GM23338 (cell line): ENCODE measurements at regions not wholly inside any gene's neighbourhood (a gene's known extent, or its start where the extent isn't known, plus 50 kb on each side); places are given as distances from the start of the nearest gene placed in this dataset.

Experiments used
- ATAC-seq: fragments of 200-7000 bp; cut with Tn5 transposase; 3 replicates; pipeline ENCODE4 v1.9.1; 2020
- DNase-seq: peaks from one replicate; pipeline ENCODE4 v3.0.0-alpha.2; 2015; ENCODE audit warnings: low spot score
- H2AFZ ChIP-seq: fragments of 200-600 bp; sonication (generic); 2 replicates; pipeline ENCODE4 v1.8.0; 2016; ENCODE audit warnings: antibody characterized with exemption, mild to moderate bottlenecking, moderate library complexity
- H3F3A ChIP-seq: fragments of 200-600 bp; sonication (generic); replicated peaks from 2 replicates; pipeline ENCODE4 v1.8.0; 2017; ENCODE audit warnings: antibody characterized with exemption, mixed run types, low read depth
- H3K27ac ChIP-seq: fragments of 200-600 bp; sonication (generic); 2 replicates; pipeline ENCODE4 v1.6.1; 2016; ENCODE audit warnings: low read depth
- H3K27me3 ChIP-seq: fragments of 200-600 bp; sonication (generic); 2 replicates; pipeline ENCODE4 v1.8.0; 2016; ENCODE audit warnings: mild to moderate bottlenecking, mixed run types, moderate library complexity; ENCODE audit not compliant: insufficient read depth
- H3K36me3 ChIP-seq: fragments of 200-600 bp; sonication (generic); 2 replicates; pipeline ENCODE4 v1.8.0; 2016; ENCODE audit warnings: mild to moderate bottlenecking; ENCODE audit not compliant: insufficient read depth
- H3K4me1 ChIP-seq: fragments of 200-600 bp; sonication (generic); 2 replicates; pipeline ENCODE4 v1.8.0; 2016; ENCODE audit warnings: mild to moderate bottlenecking, moderate library complexity; ENCODE audit not compliant: insufficient read depth
- H3K4me2 ChIP-seq: fragments of 200-600 bp; sonication (generic); 2 replicates; pipeline ENCODE4 v1.7.1; 2017; ENCODE audit warnings: mixed run types
- H3K4me3 ChIP-seq: fragments of 200-600 bp; sonication (generic); 2 replicates; pipeline ENCODE4 v1.6.1; 2016; ENCODE audit warnings: mixed run types
- H3K79me2 ChIP-seq: fragments of 200-600 bp; sonication (generic); replicated peaks from 2 replicates; pipeline ENCODE4 v1.8.0; 2017; ENCODE audit warnings: mild to moderate bottlenecking; ENCODE audit not compliant: insufficient read depth
- H3K9me2 ChIP-seq: fragments of 200-600 bp; sonication (generic); 2 replicates; pipeline ENCODE4 v1.8.0; 2017; ENCODE audit not compliant: insufficient read depth
- H4K20me1 ChIP-seq: fragments of 200-600 bp; sonication (generic); replicated peaks from 2 replicates; pipeline ENCODE4 v1.8.0; 2017; ENCODE audit warnings: mild to moderate bottlenecking; ENCODE audit not compliant: insufficient read depth
- H3K27ac Mint-ChIP-seq: 2 replicates; pipeline ENCODE4 v1.8.0; 2020; ENCODE audit warnings: inconsistent platforms, mild to moderate bottlenecking, moderate library complexity, mixed read lengths
- H3K27me3 Mint-ChIP-seq: 3 replicates; pipeline ENCODE4 v1.8.0; 2022; ENCODE audit warnings: low read depth, mild to moderate bottlenecking, moderate library complexity, mixed read lengths, inconsistent platforms; ENCODE audit not compliant: insufficient read depth, poor library complexity
- H3K36me3 Mint-ChIP-seq: 3 replicates; pipeline ENCODE4 v1.8.0; 2021; ENCODE audit warnings: low read depth, mild to moderate bottlenecking, inconsistent platforms, moderate library complexity, mixed read lengths
- H3K4me1 Mint-ChIP-seq: 3 replicates; pipeline ENCODE4 v1.8.0; 2020; ENCODE audit warnings: mild to moderate bottlenecking, inconsistent platforms, mixed read lengths
- H3K4me3 Mint-ChIP-seq: 3 replicates; pipeline ENCODE4 v1.8.0; 2021; ENCODE audit warnings: moderate library complexity, mild to moderate bottlenecking, inconsistent platforms, mixed read lengths
- H3K9me3 Mint-ChIP-seq: 3 replicates; pipeline ENCODE4 v1.8.0; 2020; ENCODE audit warnings: moderate library complexity, mild to moderate bottlenecking, inconsistent platforms, mixed read lengths
- CREB1 ChIP-seq: fragments of 250-450 bp; sonication (Bioruptor Pico); IDR thresholded peaks from 2 replicates; pipeline ENCODE4 v1.5.0; 2020; ENCODE audit warnings: low read depth, mild to moderate bottlenecking, moderate library complexity
- EZH2 ChIP-seq: fragments of 200-600 bp; sonication (generic); IDR thresholded peaks from one replicate; pipeline ENCODE4 v1.8.0; 2017; ENCODE audit warnings: antibody characterized with exemption, mild to moderate bottlenecking, low read depth; ENCODE audit not compliant: unreplicated experiment
- EZH2phosphoT487 ChIP-seq: fragments of 200-600 bp; sonication (generic); IDR thresholded peaks from one replicate; pipeline ENCODE4 v1.8.1; 2018; ENCODE audit warnings: antibody characterized with exemption; ENCODE audit not compliant: unreplicated experiment
- JUNB ChIP-seq: IDR thresholded peaks from one replicate; pipeline ENCODE4 v1.6.1; 2016; ENCODE audit warnings: antibody characterized with exemption; ENCODE audit not compliant: unreplicated experiment
- NANOG ChIP-seq: IDR thresholded peaks from 2 replicates; pipeline ENCODE4 v1.6.1; 2016; ENCODE audit warnings: antibody characterized with exemption, borderline replicate concordance
- POLR2AphosphoS5 ChIP-seq: IDR thresholded peaks from 2 replicates; pipeline ENCODE4 v1.6.1; 2016; ENCODE audit warnings: antibody characterized with exemption, low read depth
- STAT1 ChIP-seq: IDR thresholded peaks from one replicate; pipeline ENCODE4 v1.6.1; 2016; ENCODE audit warnings: antibody characterized with exemption; ENCODE audit not compliant: unreplicated experiment
- ZNF114 ChIP-seq: fragments of 250-450 bp; sonication (Bioruptor Pico); IDR thresholded peaks from 2 replicates; pipeline ENCODE4 v1.5.0; 2020; ENCODE audit warnings: mild to moderate bottlenecking, moderate library complexity
- ZNF331 ChIP-seq: fragments of 250-450 bp; sonication (Bioruptor Pico); IDR thresholded peaks from 2 replicates; pipeline ENCODE4 v1.5.0; 2020; ENCODE audit warnings: low read depth, mild to moderate bottlenecking, moderate library complexity
- TF ChIP-seq, protein P1 (sequence below): IDR thresholded peaks from one replicate; pipeline ENCODE4 v1.6.1; 2018; ENCODE audit warnings: antibody characterized with exemption; ENCODE audit not compliant: unreplicated experiment
- TF ChIP-seq, protein P2 (sequence below): fragments of 250-450 bp; sonication (Bioruptor Pico); IDR thresholded peaks from 2 replicates; pipeline ENCODE4 v1.5.0; 2020; ENCODE audit warnings: mild to moderate bottlenecking, moderate library complexity
- TF ChIP-seq, protein P3 (sequence below), 2 experiments: fragments of 200-600 bp in 1 of 2; sonication (generic) in 1 of 2; conservative IDR thresholded peaks; 2 replicates each; pipeline versions ENCODE4 v1.5.1 to v1.6.1; 2016 to 2017; ENCODE audit warnings: antibody characterized with exemption in 2 of 2, low read depth in 2 of 2, mild to moderate bottlenecking in 2 of 2, moderate library complexity in 1 of 2
- TF ChIP-seq, protein P4 (sequence below): IDR thresholded peaks from 2 replicates; pipeline ENCODE4 v1.6.1; 2016; ENCODE audit warnings: antibody characterized with exemption

DNA sequence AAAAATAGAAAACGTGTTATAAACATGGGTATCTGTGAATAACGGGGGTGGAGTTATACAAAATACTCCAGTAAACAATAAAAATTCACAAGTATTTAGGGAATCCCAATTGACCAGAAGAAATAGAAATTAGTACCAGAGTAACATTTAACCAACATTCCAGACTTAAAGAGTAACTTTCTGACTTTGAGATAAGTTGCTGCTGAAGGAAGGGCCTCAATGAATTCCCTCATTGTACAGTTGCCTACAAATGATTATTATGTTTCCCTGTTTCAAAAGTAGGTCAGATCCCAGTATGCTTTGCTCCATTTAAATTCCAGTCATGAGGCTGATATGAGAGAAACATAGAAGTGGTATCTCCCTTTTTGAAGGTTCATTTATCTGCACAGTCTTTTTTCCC is 88.3 kb upstream of the KCNH7 start:
- DNase-seq (no peak), ATAC-seq (no peak)
- H3K4me2 ChIP-seq = no peak overlapping the region
- H3K4me1 Mint-ChIP-seq = no peaks in the 10 kb centered on the region
- no peak overlapping the region for H3K4me3 Mint-ChIP-seq
- H2AFZ ChIP-seq = no peak overlapping the region
- no peaks in the 10 kb centered on the region for H4K20me1 ChIP-seq
- no peaks in the 10 kb centered on the region for H3K79me2 ChIP-seq
- no peaks in the 10 kb centered on the region for H3K4me1 ChIP-seq
- no peak overlapping the region for H3K27ac ChIP-seq
- no peaks in the 10 kb centered on the region for H3K9me2 ChIP-seq
- no peaks in the 10 kb centered on the region for H3K36me3 ChIP-seq
- H3K27me3 Mint-ChIP-seq = peaks cover 2% of the 10 kb centered on the region
- H3K27ac Mint-ChIP-seq = no peak overlapping the region
- TF ChIP-seq POLR2AphosphoS5 (no peak), EZH2 (no peak), STAT1 (no peak), ZNF331 (no peak), NANOG (no peak), JUNB (no peak), ZNF114 (CRISPR knock-in tag) (no peak), CREB1 (CRISPR knock-in tag) (no peak), EZH2phosphoT487 (no peak)
- TF ChIP-seq, protein P1, sequence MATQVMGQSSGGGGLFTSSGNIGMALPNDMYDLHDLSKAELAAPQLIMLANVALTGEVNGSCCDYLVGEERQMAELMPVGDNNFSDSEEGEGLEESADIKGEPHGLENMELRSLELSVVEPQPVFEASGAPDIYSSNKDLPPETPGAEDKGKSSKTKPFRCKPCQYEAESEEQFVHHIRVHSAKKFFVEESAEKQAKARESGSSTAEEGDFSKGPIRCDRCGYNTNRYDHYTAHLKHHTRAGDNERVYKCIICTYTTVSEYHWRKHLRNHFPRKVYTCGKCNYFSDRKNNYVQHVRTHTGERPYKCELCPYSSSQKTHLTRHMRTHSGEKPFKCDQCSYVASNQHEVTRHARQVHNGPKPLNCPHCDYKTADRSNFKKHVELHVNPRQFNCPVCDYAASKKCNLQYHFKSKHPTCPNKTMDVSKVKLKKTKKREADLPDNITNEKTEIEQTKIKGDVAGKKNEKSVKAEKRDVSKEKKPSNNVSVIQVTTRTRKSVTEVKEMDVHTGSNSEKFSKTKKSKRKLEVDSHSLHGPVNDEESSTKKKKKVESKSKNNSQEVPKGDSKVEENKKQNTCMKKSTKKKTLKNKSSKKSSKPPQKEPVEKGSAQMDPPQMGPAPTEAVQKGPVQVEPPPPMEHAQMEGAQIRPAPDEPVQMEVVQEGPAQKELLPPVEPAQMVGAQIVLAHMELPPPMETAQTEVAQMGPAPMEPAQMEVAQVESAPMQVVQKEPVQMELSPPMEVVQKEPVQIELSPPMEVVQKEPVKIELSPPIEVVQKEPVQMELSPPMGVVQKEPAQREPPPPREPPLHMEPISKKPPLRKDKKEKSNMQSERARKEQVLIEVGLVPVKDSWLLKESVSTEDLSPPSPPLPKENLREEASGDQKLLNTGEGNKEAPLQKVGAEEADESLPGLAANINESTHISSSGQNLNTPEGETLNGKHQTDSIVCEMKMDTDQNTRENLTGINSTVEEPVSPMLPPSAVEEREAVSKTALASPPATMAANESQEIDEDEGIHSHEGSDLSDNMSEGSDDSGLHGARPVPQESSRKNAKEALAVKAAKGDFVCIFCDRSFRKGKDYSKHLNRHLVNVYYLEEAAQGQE = no peak
- TF ChIP-seq, protein P2, sequence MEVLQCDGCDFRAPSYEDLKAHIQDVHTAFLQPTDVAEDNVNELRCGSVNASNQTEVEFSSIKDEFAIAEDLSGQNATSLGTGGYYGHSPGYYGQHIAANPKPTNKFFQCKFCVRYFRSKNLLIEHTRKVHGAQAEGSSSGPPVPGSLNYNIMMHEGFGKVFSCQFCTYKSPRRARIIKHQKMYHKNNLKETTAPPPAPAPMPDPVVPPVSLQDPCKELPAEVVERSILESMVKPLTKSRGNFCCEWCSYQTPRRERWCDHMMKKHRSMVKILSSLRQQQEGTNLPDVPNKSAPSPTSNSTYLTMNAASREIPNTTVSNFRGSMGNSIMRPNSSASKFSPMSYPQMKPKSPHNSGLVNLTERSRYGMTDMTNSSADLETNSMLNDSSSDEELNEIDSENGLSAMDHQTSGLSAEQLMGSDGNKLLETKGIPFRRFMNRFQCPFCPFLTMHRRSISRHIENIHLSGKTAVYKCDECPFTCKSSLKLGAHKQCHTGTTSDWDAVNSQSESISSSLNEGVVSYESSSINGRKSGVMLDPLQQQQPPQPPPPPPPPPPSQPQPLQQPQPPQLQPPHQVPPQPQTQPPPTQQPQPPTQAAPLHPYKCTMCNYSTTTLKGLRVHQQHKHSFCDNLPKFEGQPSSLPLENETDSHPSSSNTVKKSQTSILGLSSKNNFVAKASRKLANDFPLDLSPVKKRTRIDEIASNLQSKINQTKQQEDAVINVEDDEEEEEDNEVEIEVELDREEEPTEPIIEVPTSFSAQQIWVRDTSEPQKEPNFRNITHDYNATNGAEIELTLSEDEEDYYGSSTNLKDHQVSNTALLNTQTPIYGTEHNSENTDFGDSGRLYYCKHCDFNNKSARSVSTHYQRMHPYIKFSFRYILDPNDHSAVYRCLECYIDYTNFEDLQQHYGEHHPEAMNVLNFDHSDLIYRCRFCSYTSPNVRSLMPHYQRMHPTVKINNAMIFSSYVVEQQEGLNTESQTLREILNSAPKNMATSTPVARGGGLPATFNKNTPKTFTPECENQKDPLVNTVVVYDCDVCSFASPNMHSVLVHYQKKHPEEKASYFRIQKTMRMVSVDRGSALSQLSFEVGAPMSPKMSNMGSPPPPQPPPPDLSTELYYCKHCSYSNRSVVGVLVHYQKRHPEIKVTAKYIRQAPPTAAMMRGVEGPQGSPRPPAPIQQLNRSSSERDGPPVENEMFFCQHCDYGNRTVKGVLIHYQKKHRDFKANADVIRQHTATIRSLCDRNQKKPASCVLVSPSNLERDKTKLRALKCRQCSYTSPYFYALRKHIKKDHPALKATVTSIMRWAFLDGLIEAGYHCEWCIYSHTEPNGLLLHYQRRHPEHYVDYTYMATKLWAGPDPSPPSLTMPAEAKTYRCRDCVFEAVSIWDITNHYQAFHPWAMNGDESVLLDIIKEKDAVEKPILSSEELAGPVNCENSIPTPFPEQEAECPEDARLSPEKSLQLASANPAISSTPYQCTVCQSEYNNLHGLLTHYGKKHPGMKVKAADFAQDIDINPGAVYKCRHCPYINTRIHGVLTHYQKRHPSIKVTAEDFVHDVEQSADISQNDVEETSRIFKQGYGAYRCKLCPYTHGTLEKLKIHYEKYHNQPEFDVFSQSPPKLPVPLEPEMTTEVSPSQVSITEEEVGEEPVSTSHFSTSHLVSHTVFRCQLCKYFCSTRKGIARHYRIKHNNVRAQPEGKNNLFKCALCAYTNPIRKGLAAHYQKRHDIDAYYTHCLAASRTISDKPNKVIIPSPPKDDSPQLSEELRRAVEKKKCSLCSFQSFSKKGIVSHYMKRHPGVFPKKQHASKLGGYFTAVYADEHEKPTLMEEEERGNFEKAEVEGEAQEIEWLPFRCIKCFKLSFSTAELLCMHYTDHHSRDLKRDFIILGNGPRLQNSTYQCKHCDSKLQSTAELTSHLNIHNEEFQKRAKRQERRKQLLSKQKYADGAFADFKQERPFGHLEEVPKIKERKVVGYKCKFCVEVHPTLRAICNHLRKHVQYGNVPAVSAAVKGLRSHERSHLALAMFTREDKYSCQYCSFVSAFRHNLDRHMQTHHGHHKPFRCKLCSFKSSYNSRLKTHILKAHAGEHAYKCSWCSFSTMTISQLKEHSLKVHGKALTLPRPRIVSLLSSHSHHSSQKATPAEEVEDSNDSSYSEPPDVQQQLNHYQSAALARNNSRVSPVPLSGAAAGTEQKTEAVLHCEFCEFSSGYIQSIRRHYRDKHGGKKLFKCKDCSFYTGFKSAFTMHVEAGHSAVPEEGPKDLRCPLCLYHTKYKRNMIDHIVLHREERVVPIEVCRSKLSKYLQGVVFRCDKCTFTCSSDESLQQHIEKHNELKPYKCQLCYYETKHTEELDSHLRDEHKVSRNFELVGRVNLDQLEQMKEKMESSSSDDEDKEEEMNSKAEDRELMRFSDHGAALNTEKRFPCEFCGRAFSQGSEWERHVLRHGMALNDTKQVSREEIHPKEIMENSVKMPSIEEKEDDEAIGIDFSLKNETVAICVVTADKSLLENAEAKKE (CRISPR knock-in tag) = no peak
- TF ChIP-seq, protein P3, sequence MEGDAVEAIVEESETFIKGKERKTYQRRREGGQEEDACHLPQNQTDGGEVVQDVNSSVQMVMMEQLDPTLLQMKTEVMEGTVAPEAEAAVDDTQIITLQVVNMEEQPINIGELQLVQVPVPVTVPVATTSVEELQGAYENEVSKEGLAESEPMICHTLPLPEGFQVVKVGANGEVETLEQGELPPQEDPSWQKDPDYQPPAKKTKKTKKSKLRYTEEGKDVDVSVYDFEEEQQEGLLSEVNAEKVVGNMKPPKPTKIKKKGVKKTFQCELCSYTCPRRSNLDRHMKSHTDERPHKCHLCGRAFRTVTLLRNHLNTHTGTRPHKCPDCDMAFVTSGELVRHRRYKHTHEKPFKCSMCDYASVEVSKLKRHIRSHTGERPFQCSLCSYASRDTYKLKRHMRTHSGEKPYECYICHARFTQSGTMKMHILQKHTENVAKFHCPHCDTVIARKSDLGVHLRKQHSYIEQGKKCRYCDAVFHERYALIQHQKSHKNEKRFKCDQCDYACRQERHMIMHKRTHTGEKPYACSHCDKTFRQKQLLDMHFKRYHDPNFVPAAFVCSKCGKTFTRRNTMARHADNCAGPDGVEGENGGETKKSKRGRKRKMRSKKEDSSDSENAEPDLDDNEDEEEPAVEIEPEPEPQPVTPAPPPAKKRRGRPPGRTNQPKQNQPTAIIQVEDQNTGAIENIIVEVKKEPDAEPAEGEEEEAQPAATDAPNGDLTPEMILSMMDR (conservative IDR thresholded peaks at IDR 0.05; ENCODE audit: low read depth in 2 of 2) = no peak
- TF ChIP-seq, protein P4, sequence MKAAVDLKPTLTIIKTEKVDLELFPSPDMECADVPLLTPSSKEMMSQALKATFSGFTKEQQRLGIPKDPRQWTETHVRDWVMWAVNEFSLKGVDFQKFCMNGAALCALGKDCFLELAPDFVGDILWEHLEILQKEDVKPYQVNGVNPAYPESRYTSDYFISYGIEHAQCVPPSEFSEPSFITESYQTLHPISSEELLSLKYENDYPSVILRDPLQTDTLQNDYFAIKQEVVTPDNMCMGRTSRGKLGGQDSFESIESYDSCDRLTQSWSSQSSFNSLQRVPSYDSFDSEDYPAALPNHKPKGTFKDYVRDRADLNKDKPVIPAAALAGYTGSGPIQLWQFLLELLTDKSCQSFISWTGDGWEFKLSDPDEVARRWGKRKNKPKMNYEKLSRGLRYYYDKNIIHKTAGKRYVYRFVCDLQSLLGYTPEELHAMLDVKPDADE = no peak
- no peaks in the 10 kb centered on the region for H3F3A ChIP-seq
- no peaks in the 10 kb centered on the region for H3K27me3 ChIP-seq
- no peaks in the 10 kb centered on the region for H3K9me3 Mint-ChIP-seq
- H3K36me3 Mint-ChIP-seq = no peaks in the 10 kb centered on the region
- no peak overlapping the region for H3K4me3 ChIP-seq
